Fibroblast of villous mesenchyme (primary cell): ENCODE measurements at regions not wholly inside any gene's neighbourhood (a gene's known extent, or its start where the extent isn't known, plus 50 kb on each side); places are given as distances from the start of the nearest gene placed in this dataset.

Experiments
- DNase-seq: peaks from one replicate; pipeline ENCODE4 v3.0.0-alpha.2; 2010; ENCODE audit warnings: low read depth
- H3K4me3 ChIP-seq: 2 replicates; pipeline ENCODE4 v1.5.1; 2011; ENCODE audit warnings: low read depth, mild to moderate bottlenecking, low read length
- CTCF ChIP-seq: IDR thresholded peaks from 2 replicates; pipeline ENCODE4 v1.5.1; 2012; ENCODE audit warnings: low read depth, mild to moderate bottlenecking, low read length; ENCODE audit not compliant: insufficient read depth

- TF ChIP-seq CTCF = no peak
- DNase-seq = no peak
These were observed 92.2 kb downstream of the KLF4 start for GRCh38 chr9:107397076-107398044.

GRCh38 chr9:107394264-107394663 is 95.3 kb downstream of the KLF4 start:
- peak; percentile 62 for DNase-seq
- no peak for TF ChIP-seq CTCF
- no peak overlapping the region for H3K4me3 ChIP-seq

More at GRCh38 chr9:107397076-107398044, 92.2 kb downstream of the KLF4 start:
- no peak overlapping the region for H3K4me3 ChIP-seq

- no peak for TF ChIP-seq CTCF
- no peak for DNase-seq
- H3K4me3 ChIP-seq = no peak overlapping the region
These were observed 98.8 kb downstream of the KLF4 start for GRCh38 chr9:107390778-107391177.

GRCh38 chr9:107390279-107390678 is 99.3 kb downstream of the KLF4 start:
- H3K4me3 ChIP-seq = no peak overlapping the region
- no peak for TF ChIP-seq CTCF
- DNase-seq = no peak

GRCh38 chr9:107389617-107390071 is 99.9 kb downstream of the KLF4 start:
- no peak overlapping the region for H3K4me3 ChIP-seq
- peak; percentile 59 for DNase-seq
- no peak for TF ChIP-seq CTCF

GRCh38 chr9:107388890-107389289 is 100.7 kb downstream of the KLF4 start:
- TF ChIP-seq CTCF = no peak
- no peak for DNase-seq

More at GRCh38 chr9:107388890-107389289, 100.7 kb downstream of the KLF4 start:
- H3K4me3 ChIP-seq = no peak overlapping the region
